GM18870 (cell line): ENCODE measurements at regions not wholly inside any gene's neighbourhood (a gene's known extent, or its start where the extent isn't known, plus 50 kb on each side); places are given as distances from the start of the nearest gene placed in this dataset.
"Not testable (repeated sequence)": the region's sequence is repeated elsewhere in the genome, so short reads cannot be mapped to it uniquely, and the experiment has no call there.

Source experiments
- ATAC-seq: cut with Tn5 transposase; IDR thresholded peaks from one replicate; pipeline ENCODE4 v1.9.1; 2021; ENCODE audit warnings: moderate library complexity; ENCODE audit not compliant: unreplicated experiment

- ATAC-seq = no peak
These were observed 338.2 kb downstream of the EIPR1 start for GRCh38 chr2:3039188-3040065.

- ATAC-seq = no peak
These were observed 339.0 kb downstream of the EIPR1 start for GRCh38 chr2:3038636-3039035.

GRCh38 chr2:3037196-3038194 lies 340.1 kb downstream of the EIPR1 start:
- ATAC-seq = no peak

- no peak for ATAC-seq
These were observed 341.0 kb downstream of the EIPR1 start for GRCh38 chr2:3036432-3037125.

GRCh38 chr2:3035385-3036050 lies 342.1 kb downstream of the EIPR1 start:
- no peak for ATAC-seq

GRCh38 chr2:3034856-3035255 lies 342.8 kb downstream of the EIPR1 start:
- ATAC-seq = no peak

- ATAC-seq = no peak
These were observed 343.2 kb downstream of the EIPR1 start for GRCh38 chr2:3034396-3034795.

GRCh38 chr2:3033315-3033714 lies 344.3 kb downstream of the EIPR1 start:
- ATAC-seq = no peak

GRCh38 chr2:3030791-3031190 lies 346.8 kb downstream of the EIPR1 start:
- ATAC-seq = not testable (repeated sequence)

- no peak for ATAC-seq
These were observed 351.6 kb downstream of the EIPR1 start for GRCh38 chr2:3025984-3026383.

- no peak for ATAC-seq
These were observed 352.4 kb downstream of the EIPR1 start for GRCh38 chr2:3025261-3025660.

- ATAC-seq = no peak
These were observed 353.1 kb downstream of the EIPR1 start for GRCh38 chr2:3024401-3024935.

- no peak for ATAC-seq
These were observed 354.1 kb downstream of the EIPR1 start for GRCh38 chr2:3023531-3023930.

- ATAC-seq = no peak
These were observed 354.7 kb downstream of the EIPR1 start for GRCh38 chr2:3022841-3023372.

- ATAC-seq = no peak
These were observed 355.9 kb downstream of the EIPR1 start for GRCh38 chr2:3021720-3022119.

- no peak for ATAC-seq
These were observed 367.6 kb downstream of the EIPR1 start for GRCh38 chr2:3010001-3010400.

- no peak for ATAC-seq
These were observed 368.1 kb downstream of the EIPR1 start for GRCh38 chr2:3009483-3009882.

GRCh38 chr2:3009005-3009404 lies 368.6 kb downstream of the EIPR1 start:
- no peak for ATAC-seq

GRCh38 chr2:3008561-3008960 lies 369.1 kb downstream of the EIPR1 start:
- no peak for ATAC-seq

GRCh38 chr2:3007135-3007534 lies 370.5 kb downstream of the EIPR1 start:
- no peak for ATAC-seq
